Caco-2 (cell line): ENCODE measurements at regions not wholly inside any gene's neighbourhood (a gene's known extent, or its start where the extent isn't known, plus 50 kb on each side); places are given as distances from the start of the nearest gene placed in this dataset.

Experiments
- BruUV-seq: library from RNA; stranded (reverse); fragments of 400-500 nt; replicated peaks from 2 replicates; lab custom pipeline; 2021; lab: Mats Ljungman, UMichigan
- CTCF ChIA-PET: fragments of 300-600 bp; sonication (Branson Sonifier 250); formaldehyde crosslinking; loops from one replicate; lab custom pipeline; 2022; ENCODE audit warnings: antibody characterized with exemption; lab: Charles Lee
- POLR2A ChIA-PET: fragments of 300-600 bp; sonication (Branson Sonifier 250); formaldehyde crosslinking; loops from one replicate; lab custom pipeline; 2022; ENCODE audit warnings: antibody characterized with exemption; lab: Charles Lee
- DNase-seq, 2 experiments: peaks; one replicate each; pipeline versions ENCODE4 v3.0.0 to v3.0.0-alpha.2; 2020 to 2022
- H3K27me3 ChIP-seq: replicated peaks from 2 replicates; pipeline ENCODE4 v1.6.0; 2011; ENCODE audit warnings: low read length; ENCODE audit not compliant: control insufficient read depth, insufficient read depth
- H3K36me3 ChIP-seq: 2 replicates; pipeline ENCODE4 v1.5.1; 2011; ENCODE audit warnings: low read length; ENCODE audit not compliant: control insufficient read depth, insufficient read depth
- H3K4me1 ChIP-seq: fragments of 250-450 bp; sonication (Bioruptor Pico); 2 replicates; pipeline ENCODE4 v1.5.1; 2020; ENCODE audit warnings: mild to moderate bottlenecking
- H3K4me3 ChIP-seq: 2 replicates; pipeline ENCODE4 v1.5.1; 2011; ENCODE audit warnings: low read depth, mild to moderate bottlenecking, control low read depth, low read length
- H3K9me3 ChIP-seq: fragments of 250-450 bp; sonication (Bioruptor Pico); 2 replicates; pipeline ENCODE4 v1.5.1; 2020; ENCODE audit warnings: mild to moderate bottlenecking, moderate library complexity
- H3K27ac Mint-ChIP-seq: one replicate; pipeline ENCODE4 v1.8.0; 2022; ENCODE audit warnings: mixed read lengths; ENCODE audit not compliant: unreplicated experiment
- H3K27me3 Mint-ChIP-seq: one replicate; pipeline ENCODE4 v1.8.0; 2022; ENCODE audit warnings: mixed read lengths; ENCODE audit not compliant: insufficient read depth, unreplicated experiment
- H3K36me3 Mint-ChIP-seq: one replicate; pipeline ENCODE4 v1.8.0; 2022; ENCODE audit warnings: mild to moderate bottlenecking, mixed read lengths; ENCODE audit not compliant: insufficient read depth, unreplicated experiment
- H3K4me1 Mint-ChIP-seq: one replicate; pipeline ENCODE4 v1.8.0; 2022; ENCODE audit warnings: low read depth, mixed read lengths; ENCODE audit not compliant: unreplicated experiment
- H3K4me3 Mint-ChIP-seq: one replicate; pipeline ENCODE4 v1.8.0; 2022; ENCODE audit warnings: mild to moderate bottlenecking, moderate library complexity, mixed read lengths; ENCODE audit not compliant: unreplicated experiment
- H3K9me3 Mint-ChIP-seq: one replicate; pipeline ENCODE4 v1.8.0; 2022; ENCODE audit warnings: mixed read lengths; ENCODE audit not compliant: unreplicated experiment
- CTCF ChIP-seq, 2 experiments: fragments of 200-600 bp in 1 of 2; IDR thresholded peaks; 1 replicate in 1 of 2; 2 replicates in 1 of 2; pipeline versions ENCODE4 v1.5.1 to v1.8.0; 2011 to 2022; ENCODE audit warnings: antibody characterized with exemption in 1 of 2, control low read depth in 1 of 2, inconsistent platforms in 1 of 2, low read depth in 1 of 2, low read length in 1 of 2, mild to moderate bottlenecking in 1 of 2, moderate library complexity in 1 of 2; ENCODE audit not compliant: insufficient read depth in 1 of 2, severe bottlenecking in 1 of 2, unreplicated experiment in 1 of 2
- intact Hi-C: fragments of 100-400 bp; cut with micrococcal nuclease; formaldehyde crosslinking; loops from one replicate; pipeline ENCODE4 v1.10.0; 2022; ENCODE audit not compliant: unreplicated experiment

- H3K36me3 Mint-ChIP-seq = no peaks in the 10 kb centered on the region
- DNase-seq = no peak
- intact Hi-C loops = no loop called here
- ChIA-PET POLR2A (no interaction called here), CTCF (no interaction called here)
- peaks cover 15% of the 10 kb centered on the region for H3K4me1 Mint-ChIP-seq
- H3K4me3 Mint-ChIP-seq = no peak overlapping the region
- Histone ChIP-seq H3K9me3 (no peaks in the 10 kb centered on the region), H3K4me3 (no peak overlapping the region), H3K27me3 (no peaks in the 10 kb centered on the region), H3K4me1 (0 out of 2 replicates have a peak, but pooled peaks cover 7% of the 10 kb centered on the region), H3K36me3 (no peaks in the 10 kb centered on the region)
- H3K27me3 Mint-ChIP-seq = peaks cover 10% of the 10 kb centered on the region
- H3K9me3 Mint-ChIP-seq = peaks cover 8% of the 10 kb centered on the region
- H3K27ac Mint-ChIP-seq = no peak overlapping the region
- no peak for TF ChIP-seq CTCF (IDR thresholded peaks at IDR 0.05; ENCODE audit: insufficient read depth in 1 of 2, low read depth in 1 of 2, low read length in 1 of 2, severe bottlenecking in 1 of 2, unreplicated experiment in 1 of 2)
- BruUV-seq = no TSS peak
Measured at GRCh38 chr17:77592106-77592865, 366.2 kb upstream of the TNRC6C start.

- CTCF ChIA-PET = no interaction called here
Measured at GRCh38 chr17:77593081-77593480, 365.4 kb upstream of the TNRC6C start.

More at GRCh38 chr17:77593081-77593480, 365.4 kb upstream of the TNRC6C start:
- Mint-ChIP-seq H3K4me3 (no peak overlapping the region), H3K4me1 (peaks cover 15% of the 10 kb centered on the region), H3K27ac (no peak overlapping the region), H3K9me3 (peaks cover under 1% of the 10 kb centered on the region), H3K27me3 (peaks cover 8% of the 10 kb centered on the region), H3K36me3 (no peaks in the 10 kb centered on the region)
- no peak for TF ChIP-seq CTCF (IDR thresholded peaks at IDR 0.05; ENCODE audit: insufficient read depth in 1 of 2, low read depth in 1 of 2, low read length in 1 of 2, severe bottlenecking in 1 of 2, unreplicated experiment in 1 of 2)
- POLR2A ChIA-PET = no interaction called here
- H3K4me3 ChIP-seq = no peak overlapping the region
- H3K9me3 ChIP-seq = no peaks in the 10 kb centered on the region
- 0 out of 2 replicates have a peak, but pooled peaks cover 7% of the 10 kb centered on the region for H3K4me1 ChIP-seq
- intact Hi-C loops = no loop called here
- no peaks in the 10 kb centered on the region for H3K36me3 ChIP-seq
- H3K27me3 ChIP-seq = no peaks in the 10 kb centered on the region
- BruUV-seq = no TSS peak
- DNase-seq = no peak
